EL (cell line): ENCODE measurements at regions not wholly inside any gene's neighbourhood (a gene's known extent, or its start where the extent isn't known, plus 50 kb on each side); places are given as distances from the start of the nearest gene placed in this dataset.
"Not testable (repeated sequence)": the region's sequence is repeated elsewhere in the genome, so short reads cannot be mapped to it uniquely, and the experiment has no call there.

Experiments
- DNase-seq: peaks from one replicate; pipeline ENCODE4 v3.0.0-alpha.2; 2016

DNA sequence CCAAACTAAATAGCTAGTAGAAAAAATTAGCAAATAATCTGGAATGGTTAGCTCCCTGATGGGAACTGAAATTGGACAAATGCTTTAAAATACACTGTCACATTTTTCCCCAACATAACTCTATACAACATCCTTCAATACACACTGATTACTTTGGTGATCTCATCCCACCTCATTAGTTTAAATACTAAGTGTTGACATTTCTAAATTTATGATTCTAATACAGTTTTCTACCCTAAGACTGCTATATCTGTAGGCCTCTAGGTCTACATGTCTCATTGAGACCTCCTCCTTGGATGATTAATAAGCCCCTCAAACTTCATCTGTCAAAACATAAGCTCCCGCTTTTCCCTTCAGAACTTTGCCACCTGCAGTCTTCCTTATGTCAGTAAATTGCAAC, 80.7 kb upstream of the SLITRK5 start:
- no peak for DNase-seq

GRCh38 chr13:87604437-87604836, 66.7 kb upstream of the SLITRK5 start:
- not testable (repeated sequence) for DNase-seq

DNA sequence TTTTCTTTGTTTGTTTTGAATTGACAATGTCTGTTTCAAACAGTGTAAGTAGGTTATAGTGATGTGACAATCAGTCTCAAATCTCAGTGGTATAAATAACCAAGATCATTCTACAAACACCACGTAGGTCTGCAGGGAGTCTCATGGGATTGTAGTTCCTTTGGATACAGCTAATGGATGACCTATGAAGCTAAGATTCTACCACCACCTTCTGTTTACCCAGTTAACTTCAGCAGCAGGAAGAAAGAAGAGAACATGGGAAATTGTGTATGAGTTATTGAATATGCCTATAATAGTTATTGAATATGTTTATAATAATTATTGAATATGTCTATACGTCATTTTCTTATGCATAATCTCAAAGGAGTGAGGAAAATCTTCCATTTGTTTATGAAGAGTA, 63.9 kb upstream of the SLITRK5 start:
- DNase-seq: no peak

DNA sequence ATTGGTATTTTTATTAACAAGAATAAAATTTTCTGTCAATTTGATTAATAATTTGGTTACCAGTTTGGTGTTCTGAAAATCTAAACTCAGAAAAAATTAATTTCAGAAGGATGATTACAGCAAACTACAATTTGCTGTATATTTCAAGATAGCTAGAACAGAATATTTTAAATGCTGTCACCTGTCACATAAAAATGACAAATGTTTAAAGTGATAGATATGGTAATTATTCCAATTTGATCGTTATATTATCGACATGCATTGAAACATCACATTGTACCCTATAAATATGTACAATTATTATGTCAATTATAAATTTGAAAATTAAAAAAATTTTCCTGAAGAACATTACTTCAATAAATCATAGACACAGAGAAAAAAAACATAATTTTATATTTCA, 56.9 kb upstream of the SLITRK5 start:
- DNase-seq: no peak
